ENCODE measurements at regions not wholly inside any gene's neighbourhood (a gene's known extent, or its start where the extent isn't known, plus 50 kb on each side); places are given as distances from the start of the nearest gene placed in this dataset.

DNA sequence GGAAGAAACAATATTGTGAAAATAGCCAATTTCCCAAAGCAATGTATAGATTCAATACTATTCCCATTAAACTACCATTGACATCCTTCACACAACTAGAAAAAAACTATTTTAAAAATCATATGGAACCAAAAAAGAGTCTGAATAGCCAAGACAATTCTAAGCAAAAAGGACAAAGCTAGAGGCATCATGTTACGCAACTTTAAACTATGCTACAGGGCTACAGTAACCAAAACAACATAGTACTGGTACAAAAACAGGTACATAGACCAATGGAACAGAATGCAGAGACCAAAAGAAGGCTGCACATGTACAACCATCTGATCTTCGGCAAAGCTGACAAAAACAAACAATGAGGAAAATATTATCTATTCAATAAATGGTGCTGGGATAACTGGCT, 233.3 kb upstream of the TMPRSS15 start:
- TF ChIP-seq, protein P1, sequence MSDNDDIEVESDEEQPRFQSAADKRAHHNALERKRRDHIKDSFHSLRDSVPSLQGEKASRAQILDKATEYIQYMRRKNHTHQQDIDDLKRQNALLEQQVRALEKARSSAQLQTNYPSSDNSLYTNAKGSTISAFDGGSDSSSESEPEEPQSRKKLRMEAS (IDR thresholded peaks at IDR 0.05), result no peak
- no peak for TF ChIP-seq ZBTB7A (IDR thresholded peaks at IDR 0.05; ENCODE audit: low read depth)
- no peak for TF ChIP-seq EP300 (IDR thresholded peaks at IDR 0.05; ENCODE audit: borderline replicate concordance)
- TF ChIP-seq, protein P2, sequence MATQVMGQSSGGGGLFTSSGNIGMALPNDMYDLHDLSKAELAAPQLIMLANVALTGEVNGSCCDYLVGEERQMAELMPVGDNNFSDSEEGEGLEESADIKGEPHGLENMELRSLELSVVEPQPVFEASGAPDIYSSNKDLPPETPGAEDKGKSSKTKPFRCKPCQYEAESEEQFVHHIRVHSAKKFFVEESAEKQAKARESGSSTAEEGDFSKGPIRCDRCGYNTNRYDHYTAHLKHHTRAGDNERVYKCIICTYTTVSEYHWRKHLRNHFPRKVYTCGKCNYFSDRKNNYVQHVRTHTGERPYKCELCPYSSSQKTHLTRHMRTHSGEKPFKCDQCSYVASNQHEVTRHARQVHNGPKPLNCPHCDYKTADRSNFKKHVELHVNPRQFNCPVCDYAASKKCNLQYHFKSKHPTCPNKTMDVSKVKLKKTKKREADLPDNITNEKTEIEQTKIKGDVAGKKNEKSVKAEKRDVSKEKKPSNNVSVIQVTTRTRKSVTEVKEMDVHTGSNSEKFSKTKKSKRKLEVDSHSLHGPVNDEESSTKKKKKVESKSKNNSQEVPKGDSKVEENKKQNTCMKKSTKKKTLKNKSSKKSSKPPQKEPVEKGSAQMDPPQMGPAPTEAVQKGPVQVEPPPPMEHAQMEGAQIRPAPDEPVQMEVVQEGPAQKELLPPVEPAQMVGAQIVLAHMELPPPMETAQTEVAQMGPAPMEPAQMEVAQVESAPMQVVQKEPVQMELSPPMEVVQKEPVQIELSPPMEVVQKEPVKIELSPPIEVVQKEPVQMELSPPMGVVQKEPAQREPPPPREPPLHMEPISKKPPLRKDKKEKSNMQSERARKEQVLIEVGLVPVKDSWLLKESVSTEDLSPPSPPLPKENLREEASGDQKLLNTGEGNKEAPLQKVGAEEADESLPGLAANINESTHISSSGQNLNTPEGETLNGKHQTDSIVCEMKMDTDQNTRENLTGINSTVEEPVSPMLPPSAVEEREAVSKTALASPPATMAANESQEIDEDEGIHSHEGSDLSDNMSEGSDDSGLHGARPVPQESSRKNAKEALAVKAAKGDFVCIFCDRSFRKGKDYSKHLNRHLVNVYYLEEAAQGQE (IDR thresholded peaks at IDR 0.05; ENCODE audit: low read depth), result no peak
- no peak for TF ChIP-seq TCF12 (IDR thresholded peaks at IDR 0.05; ENCODE audit: low read depth)
- no peak for TF ChIP-seq TEAD4 (IDR thresholded peaks at IDR 0.05)
- no peak for TF ChIP-seq CREB1 (IDR thresholded peaks at IDR 0.05; ENCODE audit: low read depth)
- TF ChIP-seq NFIC (IDR thresholded peaks at IDR 0.05), result no peak

DNA sequence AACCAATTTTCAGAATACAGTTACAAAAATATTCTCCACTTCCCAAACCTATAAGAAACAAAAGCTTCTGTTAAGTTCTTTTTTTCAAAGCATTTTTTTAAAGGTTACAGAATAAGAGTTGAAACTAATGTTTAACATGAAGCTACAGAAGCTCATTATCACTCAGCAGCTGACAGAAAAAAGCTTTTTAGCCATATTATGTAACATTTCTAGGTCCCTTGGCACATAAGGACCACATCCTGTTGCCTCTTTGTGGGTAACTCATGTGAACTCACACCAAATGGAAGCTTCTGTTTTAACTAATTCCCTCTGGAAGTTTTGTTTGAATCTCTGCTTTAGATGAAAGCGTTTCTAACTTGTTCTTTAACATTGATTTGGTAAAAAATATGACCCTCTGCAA, 242.5 kb upstream of the TMPRSS15 start:
- TF ChIP-seq YY1 (IDR thresholded peaks at IDR 0.05; ENCODE audit: low read depth) (no peak), NFIC (IDR thresholded peaks at IDR 0.05) (no peak), FOXM1 (IDR thresholded peaks at IDR 0.05; ENCODE audit: borderline replicate concordance, low read depth) (no peak), ZBTB7A (IDR thresholded peaks at IDR 0.05; ENCODE audit: low read depth) (no peak), TCF12 (IDR thresholded peaks at IDR 0.05; ENCODE audit: low read depth) (no peak), TAF1 (IDR thresholded peaks at IDR 0.05; ENCODE audit: low read depth) (no peak), CREB1 (IDR thresholded peaks at IDR 0.05; ENCODE audit: low read depth) (no peak), EP300 (IDR thresholded peaks at IDR 0.05; ENCODE audit: borderline replicate concordance) (no peak), EGR1 (IDR thresholded peaks at IDR 0.05) (no peak), TEAD4 (IDR thresholded peaks at IDR 0.05) (no peak)
- TF ChIP-seq, protein P2 (IDR thresholded peaks at IDR 0.05; ENCODE audit: low read depth), result no peak
- TF ChIP-seq, protein P1 (IDR thresholded peaks at IDR 0.05), result no peak
- TF ChIP-seq, protein P3, sequence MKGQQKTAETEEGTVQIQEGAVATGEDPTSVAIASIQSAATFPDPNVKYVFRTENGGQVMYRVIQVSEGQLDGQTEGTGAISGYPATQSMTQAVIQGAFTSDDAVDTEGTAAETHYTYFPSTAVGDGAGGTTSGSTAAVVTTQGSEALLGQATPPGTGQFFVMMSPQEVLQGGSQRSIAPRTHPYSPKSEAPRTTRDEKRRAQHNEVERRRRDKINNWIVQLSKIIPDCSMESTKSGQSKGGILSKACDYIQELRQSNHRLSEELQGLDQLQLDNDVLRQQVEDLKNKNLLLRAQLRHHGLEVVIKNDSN (IDR thresholded peaks at IDR 0.05), result no peak

DNA sequence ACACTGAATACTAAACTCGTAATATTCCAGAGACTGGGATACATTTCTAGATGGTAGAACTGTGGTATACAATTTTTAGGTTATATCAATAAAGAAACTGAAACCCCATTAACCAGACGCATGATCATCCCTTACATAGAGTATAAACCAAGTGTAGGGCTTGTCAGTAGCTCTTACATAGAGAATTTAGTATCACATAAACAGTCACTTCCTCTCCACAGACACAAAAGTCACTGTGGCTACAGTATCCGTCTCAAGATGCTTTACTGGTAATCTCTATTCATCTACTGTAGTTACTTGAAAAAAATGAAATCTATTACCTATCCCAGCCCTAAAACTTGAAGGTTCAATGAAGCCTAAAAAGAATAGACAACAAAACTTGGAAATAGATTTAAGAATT, 252.3 kb upstream of the TMPRSS15 start:
- TF ChIP-seq YY1 (IDR thresholded peaks at IDR 0.05; ENCODE audit: low read depth) (no peak), TCF12 (IDR thresholded peaks at IDR 0.05; ENCODE audit: low read depth) (no peak)
- TF ChIP-seq, protein P2 (IDR thresholded peaks at IDR 0.05; ENCODE audit: low read depth), result no peak

DNA sequence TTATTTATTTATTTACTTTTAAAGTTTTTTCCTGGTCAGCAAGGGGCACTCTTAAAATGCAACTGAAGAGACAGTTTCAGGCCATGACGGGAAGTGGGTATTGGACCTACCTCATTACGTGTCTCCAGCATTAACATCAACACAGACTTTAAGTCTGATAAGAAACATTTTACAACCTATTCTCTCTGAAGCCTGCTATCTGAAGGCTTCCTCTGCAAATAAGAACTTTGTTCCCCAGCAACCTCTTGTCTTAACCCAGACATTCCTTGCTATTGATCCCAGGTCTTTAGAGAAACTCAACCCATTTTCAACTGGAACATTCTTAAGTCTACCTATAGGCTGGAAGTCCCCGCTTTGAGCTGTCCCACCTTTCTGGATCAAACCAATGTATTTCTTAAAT, 258.3 kb upstream of the TMPRSS15 start:
- TF ChIP-seq ZBTB7A (IDR thresholded peaks at IDR 0.05; ENCODE audit: low read depth), result no peak
- no peak for TF ChIP-seq TAF1 (IDR thresholded peaks at IDR 0.05; ENCODE audit: low read depth)
- TF ChIP-seq, protein P1 (IDR thresholded peaks at IDR 0.05), result no peak
- no peak for TF ChIP-seq YY1 (IDR thresholded peaks at IDR 0.05; ENCODE audit: low read depth)
- no peak for TF ChIP-seq FOXM1 (IDR thresholded peaks at IDR 0.05; ENCODE audit: borderline replicate concordance, low read depth)
- TF ChIP-seq, protein P3 (IDR thresholded peaks at IDR 0.05), result no peak
- TF ChIP-seq TCF12 (IDR thresholded peaks at IDR 0.05; ENCODE audit: low read depth), result no peak
- no peak for TF ChIP-seq CREB1 (IDR thresholded peaks at IDR 0.05; ENCODE audit: low read depth)
- no peak for TF ChIP-seq EGR1 (IDR thresholded peaks at IDR 0.05)
- no peak for TF ChIP-seq CEBPB (IDR thresholded peaks at IDR 0.05)
- no peak for TF ChIP-seq NFIC (IDR thresholded peaks at IDR 0.05)
- TF ChIP-seq, protein P2 (IDR thresholded peaks at IDR 0.05; ENCODE audit: low read depth), result no peak
- no peak for TF ChIP-seq EP300 (IDR thresholded peaks at IDR 0.05; ENCODE audit: borderline replicate concordance)
- TF ChIP-seq TEAD4 (IDR thresholded peaks at IDR 0.05), result no peak
- TF ChIP-seq RAD21 (IDR thresholded peaks at IDR 0.05; ENCODE audit: low read depth), result no peak
